CD4-positive, alpha-beta T cell (primary cell): ENCODE measurements at regions not wholly inside any gene's neighbourhood (a gene's known extent, or its start where the extent isn't known, plus 50 kb on each side); places are given as distances from the start of the nearest gene placed in this dataset.

ENCODE experiments used
- ATAC-seq: fragments of 200-7000 bp; cut with Tn5 transposase; one replicate; pipeline ENCODE4 v1.10.0; 2022; ENCODE audit warnings: mild to moderate bottlenecking; ENCODE audit not compliant: poor library complexity
- CTCF ChIA-PET: fragments of 350-600 bp; sonication (Branson Sonifier 250); formaldehyde crosslinking; loops from one replicate; lab custom pipeline; 2021; ENCODE audit warnings: antibody characterized with exemption, inconsistent platforms; lab: Charles Lee
- POLR2A ChIA-PET: fragments of 350-600 bp; sonication (Branson Sonifier 250); formaldehyde crosslinking; loops from one replicate; lab custom pipeline; 2021; ENCODE audit warnings: antibody characterized with exemption, inconsistent platforms; lab: Charles Lee
- DNase-seq, 14 experiments: peaks; one replicate each; pipeline ENCODE4 v3.0.0-alpha.2; 2013 to 2020; ENCODE audit warnings: mixed read lengths in 2 of 14
- H3K27ac ChIP-seq, 2 donors: one replicate each; pipeline versions ENCODE4 v1.5.1 to v1.7.0; 2013; ENCODE audit warnings: low read length in 2 of 2, low read depth in 1 of 2, mild to moderate bottlenecking in 1 of 2
- H3K27me3 ChIP-seq, 2 experiments: 1 replicate in 1 of 2; 2 replicates in 1 of 2; pipeline versions ENCODE4 v1.6.1 to v1.7.0; 2013; ENCODE audit warnings: low read length in 2 of 2, control low read depth in 1 of 2, mild to moderate bottlenecking in 1 of 2, moderate library complexity in 1 of 2; ENCODE audit not compliant: insufficient read depth in 2 of 2, control insufficient read depth in 1 of 2
- H3K36me3 ChIP-seq: one replicate; pipeline ENCODE4 v1.6.1; 2013; ENCODE audit warnings: low read length, control low read depth; ENCODE audit not compliant: insufficient read depth
- H3K4me1 ChIP-seq: one replicate; pipeline ENCODE4 v1.6.1; 2013; ENCODE audit warnings: low read length, control low read depth; ENCODE audit not compliant: insufficient read depth
- H3K4me3 ChIP-seq: one replicate; pipeline ENCODE4 v1.5.1; 2013; ENCODE audit warnings: mild to moderate bottlenecking, low read length, moderate library complexity
- H3K9me3 ChIP-seq, 2 experiments: 1 replicate in 1 of 2; 2 replicates in 1 of 2; pipeline versions ENCODE4 v1.6.1 to v1.7.0; 2013; ENCODE audit warnings: low read length in 2 of 2, mild to moderate bottlenecking in 2 of 2, control low read depth in 1 of 2, moderate library complexity in 1 of 2; ENCODE audit not compliant: control insufficient read depth in 1 of 2, insufficient read depth in 1 of 2
- H3K27ac Mint-ChIP-seq: one replicate; pipeline ENCODE4 v1.8.0; 2020; ENCODE audit warnings: mixed read lengths
- H3K27me3 Mint-ChIP-seq: one replicate; pipeline ENCODE4 v1.8.0; 2021; ENCODE audit warnings: mixed read lengths
- H3K36me3 Mint-ChIP-seq: one replicate; pipeline ENCODE4 v1.8.0; 2021; ENCODE audit warnings: low read depth, mixed read lengths
- H3K4me1 Mint-ChIP-seq: one replicate; pipeline ENCODE4 v1.8.0; 2021; ENCODE audit warnings: low read depth, mixed read lengths
- H3K4me3 Mint-ChIP-seq: one replicate; pipeline ENCODE4 v1.8.0; 2020; ENCODE audit warnings: mild to moderate bottlenecking, mixed read lengths
- H3K9me3 Mint-ChIP-seq: one replicate; pipeline ENCODE4 v1.8.0; 2020; ENCODE audit warnings: mixed read lengths
- intact Hi-C, 2 experiments: fragments of 100-400 bp; cut with DNase I in 1 of 2; cut with micrococcal nuclease in 1 of 2; formaldehyde crosslinking; loops; one replicate each; pipeline versions ENCODE4 v1.15.1 to v1.9.0; 2023 to 2025; cut with DNase I, micrococcal nuclease
- TF ChIP-seq, protein P1 (sequence below): fragments of 200-600 bp; IDR thresholded peaks from one replicate; pipeline ENCODE4 v1.8.0; 2022; ENCODE audit warnings: antibody characterized with exemption, mild to moderate bottlenecking

DNA sequence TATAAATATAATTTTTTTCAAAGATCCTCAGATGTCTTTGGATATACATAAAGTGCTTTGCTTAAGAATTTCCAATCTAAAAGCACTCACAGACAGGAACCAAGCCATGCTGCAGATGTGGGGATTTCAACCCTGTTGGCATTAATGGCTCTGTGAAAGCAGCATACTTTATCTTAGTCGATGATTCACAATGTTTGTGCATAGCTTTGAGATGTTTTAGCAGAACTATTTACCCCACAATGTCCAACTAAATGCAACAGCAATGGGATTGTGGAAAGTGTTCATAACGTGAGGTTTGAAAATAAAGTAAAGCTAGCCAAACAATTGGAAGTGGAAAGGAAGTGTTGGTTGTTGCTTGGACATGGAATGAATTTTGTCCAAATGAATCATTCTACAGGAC, 371.4 kb downstream of the SOX2 start:
- POLR2A ChIA-PET = no interaction called here
- H3K36me3 ChIP-seq = no peaks in the 10 kb centered on the region
- CTCF ChIA-PET = no interaction called here
- no peak overlapping the region for H3K4me3 ChIP-seq
- no peak for DNase-seq
- H3K27ac ChIP-seq = no peak overlapping the region
- no peaks in the 10 kb centered on the region for H3K4me1 ChIP-seq
- H3K27ac Mint-ChIP-seq = no peak overlapping the region
- H3K4me3 Mint-ChIP-seq = no peak overlapping the region
- ATAC-seq = no peak
- no peaks in the 10 kb centered on the region for H3K4me1 Mint-ChIP-seq
- intact Hi-C loops = no loop called here
- H3K27me3 Mint-ChIP-seq = no peaks in the 10 kb centered on the region
- H3K9me3 ChIP-seq = no peaks in the 10 kb centered on the region
- TF ChIP-seq, protein P1, sequence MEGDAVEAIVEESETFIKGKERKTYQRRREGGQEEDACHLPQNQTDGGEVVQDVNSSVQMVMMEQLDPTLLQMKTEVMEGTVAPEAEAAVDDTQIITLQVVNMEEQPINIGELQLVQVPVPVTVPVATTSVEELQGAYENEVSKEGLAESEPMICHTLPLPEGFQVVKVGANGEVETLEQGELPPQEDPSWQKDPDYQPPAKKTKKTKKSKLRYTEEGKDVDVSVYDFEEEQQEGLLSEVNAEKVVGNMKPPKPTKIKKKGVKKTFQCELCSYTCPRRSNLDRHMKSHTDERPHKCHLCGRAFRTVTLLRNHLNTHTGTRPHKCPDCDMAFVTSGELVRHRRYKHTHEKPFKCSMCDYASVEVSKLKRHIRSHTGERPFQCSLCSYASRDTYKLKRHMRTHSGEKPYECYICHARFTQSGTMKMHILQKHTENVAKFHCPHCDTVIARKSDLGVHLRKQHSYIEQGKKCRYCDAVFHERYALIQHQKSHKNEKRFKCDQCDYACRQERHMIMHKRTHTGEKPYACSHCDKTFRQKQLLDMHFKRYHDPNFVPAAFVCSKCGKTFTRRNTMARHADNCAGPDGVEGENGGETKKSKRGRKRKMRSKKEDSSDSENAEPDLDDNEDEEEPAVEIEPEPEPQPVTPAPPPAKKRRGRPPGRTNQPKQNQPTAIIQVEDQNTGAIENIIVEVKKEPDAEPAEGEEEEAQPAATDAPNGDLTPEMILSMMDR = no peak
- H3K9me3 Mint-ChIP-seq = no peaks in the 10 kb centered on the region
- H3K27me3 ChIP-seq = no peaks in the 10 kb centered on the region
- H3K36me3 Mint-ChIP-seq = no peaks in the 10 kb centered on the region

DNA sequence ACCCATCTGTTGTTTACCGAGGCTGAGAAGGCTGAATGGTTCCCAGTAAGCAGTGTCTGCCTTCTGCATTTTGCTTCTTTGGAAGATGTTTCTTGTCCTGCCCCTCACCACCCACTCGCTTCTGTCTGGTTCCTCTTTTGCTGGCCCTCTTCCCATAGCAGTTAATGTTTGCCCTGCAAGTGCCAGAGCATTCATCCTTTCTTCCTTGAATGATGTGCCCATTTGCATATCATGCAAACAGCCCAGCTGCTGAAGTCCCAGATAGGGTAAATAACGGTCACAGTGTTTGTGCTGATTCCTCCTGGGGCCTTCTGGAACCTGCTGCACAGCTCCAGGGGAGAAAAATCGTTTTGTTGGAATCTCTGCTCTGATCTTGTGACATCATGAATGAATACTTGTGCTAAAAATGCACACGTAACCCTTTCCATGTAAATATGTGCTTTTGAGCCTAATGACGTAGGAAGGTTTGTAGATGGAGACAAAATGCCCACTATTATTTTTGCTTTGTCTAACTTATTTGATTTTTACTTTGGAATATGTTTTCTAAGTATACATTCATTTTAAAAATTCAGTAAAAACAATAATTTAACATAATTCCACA, 381.0 kb downstream of the SOX2 start:
- H3K27me3 ChIP-seq = no peaks in the 10 kb centered on the region
- CTCF ChIA-PET = no interaction called here
- Mint-ChIP-seq H3K4me3 (no peak overlapping the region), H3K36me3 (no peaks in the 10 kb centered on the region), H3K27ac (no peak overlapping the region), H3K9me3 (peaks cover 9% of the 10 kb centered on the region), H3K27me3 (no peaks in the 10 kb centered on the region), H3K4me1 (no peaks in the 10 kb centered on the region)
- H3K36me3 ChIP-seq = no peaks in the 10 kb centered on the region
- H3K4me1 ChIP-seq = no peaks in the 10 kb centered on the region
- TF ChIP-seq, protein P1 = no peak
- no peak for ATAC-seq
- no peak overlapping the region for H3K4me3 ChIP-seq
- intact Hi-C loops = no loop called here
- DNase-seq = no peak
- POLR2A ChIA-PET = no interaction called here
- H3K27ac ChIP-seq = no peak overlapping the region
- H3K9me3 ChIP-seq = peaks cover 0 to 4% of the 10 kb centered on the region in 2 experiments

DNA sequence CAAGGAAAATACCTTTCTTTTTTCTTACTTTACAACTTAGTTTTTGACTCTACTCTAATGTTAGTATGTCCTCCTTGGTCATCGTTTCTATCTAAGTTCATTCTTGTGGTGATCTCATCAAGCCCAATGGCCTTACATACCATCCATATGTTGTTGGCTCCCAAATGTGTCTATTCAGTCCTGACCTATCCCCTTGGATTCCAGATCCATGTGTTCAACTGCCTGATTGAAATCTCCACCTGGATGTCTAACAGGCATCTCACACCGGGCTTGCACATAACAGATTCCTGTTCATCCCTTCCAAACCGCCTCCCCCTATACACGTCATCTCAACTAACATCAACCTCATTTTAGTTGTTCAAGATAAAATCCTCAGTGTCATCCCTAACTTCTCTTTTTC, 382.6 kb downstream of the SOX2 start:
- Mint-ChIP-seq H3K4me3 (no peak overlapping the region), H3K27me3 (no peaks in the 10 kb centered on the region)
- CTCF ChIA-PET = no interaction called here

More for the DNA sequence above, 382.6 kb downstream of the SOX2 start:
- intact Hi-C loops = no loop called here
- Histone ChIP-seq H3K4me3 (no peak overlapping the region), H3K9me3 (no peaks in the 10 kb centered on the region), H3K27ac (no peak overlapping the region), H3K36me3 (no peaks in the 10 kb centered on the region), H3K27me3 (no peaks in the 10 kb centered on the region), H3K4me1 (no peaks in the 10 kb centered on the region)
- Mint-ChIP-seq H3K27ac (no peak overlapping the region), H3K36me3 (no peaks in the 10 kb centered on the region), H3K4me1 (no peaks in the 10 kb centered on the region), H3K9me3 (peaks cover 9% of the 10 kb centered on the region)
- ATAC-seq (no peak), DNase-seq (no peak)
- TF ChIP-seq, protein P1 = no peak
- POLR2A ChIA-PET = no interaction called here
